HG03103 (cell line): ENCODE measurements at regions not wholly inside any gene's neighbourhood (a gene's known extent, or its start where the extent isn't known, plus 50 kb on each side); places are given as distances from the start of the nearest gene placed in this dataset.

Experiments
- ATAC-seq: cut with Tn5 transposase; IDR thresholded peaks from one replicate; pipeline ENCODE4 v1.9.1; 2021; ENCODE audit warnings: low read depth; ENCODE audit not compliant: unreplicated experiment

DNA sequence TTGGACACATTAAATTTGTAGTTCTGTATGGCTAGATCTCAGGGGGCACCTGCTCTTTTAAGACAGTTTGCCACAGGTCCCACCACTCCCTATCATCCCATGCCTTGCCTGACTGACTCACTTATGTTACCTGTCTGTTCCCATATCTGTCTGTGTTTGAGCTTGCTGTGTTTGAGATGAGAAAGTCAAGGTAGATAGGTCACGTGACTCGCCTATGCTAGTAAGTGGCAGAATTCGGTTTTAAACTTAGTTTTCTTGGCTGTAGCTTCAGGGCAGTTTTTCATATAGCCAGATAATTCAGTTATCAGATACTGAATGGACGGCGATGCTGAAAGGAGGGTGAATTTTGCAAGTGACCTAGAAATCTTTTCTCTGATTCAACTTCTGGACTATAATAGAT is 348.4 kb downstream of the RPS24 start:
- ATAC-seq = no peak

DNA sequence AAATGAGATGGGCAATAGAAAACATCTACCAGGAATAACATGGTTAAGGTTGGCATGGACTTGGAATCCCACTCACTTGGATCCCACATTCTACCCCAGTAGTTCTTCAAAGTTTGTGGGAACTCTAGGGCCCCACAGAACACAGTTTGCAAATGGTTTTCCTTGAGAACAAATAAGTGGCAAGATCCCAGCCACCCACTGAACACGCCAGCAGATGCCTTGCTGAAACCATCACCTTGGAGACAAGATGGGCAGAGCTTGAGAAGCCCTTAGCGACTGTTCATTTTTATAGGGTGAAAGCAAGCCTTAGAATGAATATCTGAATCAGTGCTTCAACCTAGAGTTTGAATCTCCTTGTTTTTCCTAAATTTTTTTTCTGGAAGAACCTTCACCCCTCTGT is 349.1 kb downstream of the RPS24 start:
- ATAC-seq = no peak

DNA sequence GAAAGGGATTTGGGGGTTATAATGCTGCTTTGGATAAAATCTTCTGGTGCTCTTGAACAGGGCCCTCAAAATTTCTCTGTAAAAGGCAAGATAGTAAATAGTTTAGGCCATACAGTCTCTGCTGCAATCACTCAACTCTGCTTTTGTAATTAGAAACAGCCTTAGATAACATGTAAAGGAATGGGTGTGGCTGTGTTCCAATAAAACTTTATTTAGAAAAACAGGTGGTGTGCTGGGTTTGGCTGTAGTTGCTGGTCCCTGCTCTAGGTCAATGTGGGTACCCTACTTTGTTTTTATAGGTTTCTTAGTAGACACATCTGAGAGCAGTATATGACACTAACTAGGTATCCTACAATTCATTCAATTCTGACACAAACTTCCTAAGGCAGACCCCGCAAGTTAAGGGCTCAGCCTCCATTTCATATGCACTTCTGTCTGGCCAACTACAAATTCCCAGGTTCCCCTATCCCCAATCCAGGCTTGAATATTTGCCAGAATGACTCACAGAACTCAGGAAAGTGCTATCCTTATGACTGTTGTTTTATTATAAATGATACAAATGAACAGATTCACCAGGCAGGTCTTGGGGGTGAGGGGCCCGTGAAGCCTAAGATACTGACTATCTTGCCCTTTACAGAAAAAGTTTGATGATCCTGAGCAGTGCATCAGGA is 349.9 kb downstream of the RPS24 start:
- ATAC-seq = no peak

DNA sequence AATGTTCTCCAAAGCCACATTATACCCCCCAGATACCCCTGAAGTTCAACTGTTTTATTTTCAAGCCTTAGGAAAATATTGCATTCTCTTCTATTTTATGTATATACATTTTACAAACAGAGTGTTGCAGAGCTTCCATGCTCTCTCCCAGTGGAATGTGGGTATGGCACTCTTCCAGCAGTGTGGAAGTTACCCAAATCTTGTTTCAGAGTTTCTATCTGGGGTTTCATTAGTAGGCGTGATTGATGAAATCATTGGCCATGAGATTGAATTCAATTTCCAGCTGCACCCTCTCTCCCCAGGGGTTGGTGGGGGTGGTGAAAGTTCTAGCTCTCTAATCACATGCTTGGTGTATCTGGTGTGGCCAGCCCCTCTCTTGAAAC is 350.4 kb downstream of the RPS24 start:
- ATAC-seq = no peak

DNA sequence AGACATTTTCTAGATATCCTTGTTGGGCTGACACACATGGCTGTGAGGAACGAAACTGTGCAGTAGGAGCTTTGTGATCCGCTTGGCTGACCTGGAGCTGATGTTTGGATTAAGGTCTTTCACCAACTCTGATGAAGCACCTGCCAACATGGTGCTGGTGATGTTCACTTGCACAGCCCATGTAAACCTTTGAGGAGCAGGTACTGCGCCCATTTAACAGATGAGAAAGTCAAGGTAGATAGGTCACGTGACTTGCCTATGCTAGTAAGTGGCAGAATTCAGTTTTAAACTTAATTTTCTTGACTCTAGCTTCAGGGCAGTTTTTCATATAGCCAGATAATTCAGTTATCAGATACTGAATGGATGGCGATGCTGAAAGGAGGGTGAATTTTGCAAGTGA is 351.9 kb downstream of the RPS24 start:
- no peak for ATAC-seq

DNA sequence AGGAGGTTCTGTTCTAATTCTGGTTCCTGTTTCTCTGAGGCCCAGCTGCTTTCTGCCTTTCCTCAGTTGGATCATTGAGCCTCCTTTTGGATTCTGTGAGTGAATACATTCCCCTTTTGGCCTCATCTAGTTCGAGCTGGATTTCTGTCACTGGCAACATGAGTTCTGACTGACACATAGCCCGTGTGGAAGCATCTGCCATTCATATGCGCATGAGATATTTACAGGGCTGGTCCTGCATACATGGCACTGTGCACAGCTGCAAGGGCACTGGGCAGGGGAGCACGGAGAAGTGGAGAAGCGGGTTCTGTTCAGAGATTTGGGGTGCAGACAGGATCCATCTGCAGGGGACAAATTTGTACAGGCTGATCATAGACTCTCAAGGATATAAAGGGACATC is 352.8 kb downstream of the RPS24 start:
- no peak for ATAC-seq

DNA sequence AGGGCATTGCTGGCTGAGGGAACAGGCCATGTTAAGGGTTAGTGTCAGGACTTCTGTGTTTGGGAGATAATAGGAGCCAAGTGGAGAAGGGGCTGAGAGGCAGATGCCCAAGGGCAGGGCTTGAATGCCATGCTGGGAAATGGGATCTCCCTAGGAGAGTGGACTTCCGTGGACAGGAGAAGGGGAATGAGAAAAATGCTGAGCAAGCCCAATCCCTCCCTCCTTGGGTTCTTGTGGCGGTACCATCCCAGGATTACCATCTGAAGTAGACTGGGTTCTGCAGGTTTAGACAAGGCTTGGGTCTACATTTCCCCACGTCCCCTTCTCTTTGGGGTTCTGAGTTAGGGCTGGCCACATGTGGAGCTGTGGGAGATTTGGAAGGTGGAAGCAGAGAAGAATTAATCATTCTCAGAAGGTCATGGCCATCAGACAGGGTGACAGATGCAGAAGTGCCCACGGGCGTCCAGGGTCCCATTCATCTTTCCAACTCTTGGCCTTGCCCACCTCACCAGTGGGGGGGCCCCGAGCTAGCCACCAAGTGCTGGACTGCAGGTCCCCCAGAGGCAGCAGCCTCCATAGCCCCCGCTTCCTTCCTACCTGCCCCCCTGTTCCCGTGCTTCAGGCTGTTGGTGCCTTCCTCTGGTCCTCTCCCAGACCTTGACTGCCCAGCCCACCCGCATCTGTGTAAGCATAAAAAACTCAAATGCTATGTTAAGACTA is 354.8 kb downstream of the RPS24 start:
- no peak for ATAC-seq

DNA sequence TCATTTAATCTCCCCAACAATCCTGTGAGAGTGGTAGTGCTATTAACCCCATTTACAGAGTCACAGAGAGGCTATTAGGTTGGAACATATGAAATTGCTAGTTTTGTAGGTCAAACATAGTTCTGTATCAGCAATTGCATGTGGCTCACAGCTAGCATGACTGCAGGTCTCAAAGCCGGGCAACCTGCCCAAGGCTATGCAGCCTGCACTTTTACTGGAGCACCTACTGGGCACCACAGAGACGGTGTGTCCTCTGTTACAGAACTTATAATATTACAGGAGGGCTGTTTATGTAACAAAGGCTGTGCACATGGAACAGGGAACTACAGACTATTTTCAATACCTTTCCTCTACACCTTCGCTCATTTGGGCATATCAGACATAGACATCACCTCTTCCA is 355.8 kb downstream of the RPS24 start:
- no peak for ATAC-seq

DNA sequence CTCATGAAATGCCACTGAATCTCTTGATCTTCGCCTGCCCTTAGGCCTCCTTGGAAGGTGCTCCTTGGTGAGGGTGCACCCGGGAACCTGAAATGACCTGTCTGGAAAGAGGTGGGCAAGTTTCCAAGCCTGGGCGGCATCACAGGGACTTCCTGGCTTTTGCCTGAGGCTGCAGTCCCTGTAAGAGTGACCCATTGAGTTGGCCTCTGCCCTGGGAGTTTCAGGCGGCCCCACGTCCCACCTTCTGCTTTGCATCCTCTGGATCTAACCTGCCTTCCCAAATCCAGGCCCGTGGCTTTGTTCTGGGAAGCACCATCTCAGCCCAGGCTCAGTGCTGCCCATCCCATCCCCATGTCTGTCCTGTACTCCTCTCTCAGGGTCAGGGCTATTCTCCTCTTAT is 356.4 kb downstream of the RPS24 start:
- ATAC-seq = no peak

DNA sequence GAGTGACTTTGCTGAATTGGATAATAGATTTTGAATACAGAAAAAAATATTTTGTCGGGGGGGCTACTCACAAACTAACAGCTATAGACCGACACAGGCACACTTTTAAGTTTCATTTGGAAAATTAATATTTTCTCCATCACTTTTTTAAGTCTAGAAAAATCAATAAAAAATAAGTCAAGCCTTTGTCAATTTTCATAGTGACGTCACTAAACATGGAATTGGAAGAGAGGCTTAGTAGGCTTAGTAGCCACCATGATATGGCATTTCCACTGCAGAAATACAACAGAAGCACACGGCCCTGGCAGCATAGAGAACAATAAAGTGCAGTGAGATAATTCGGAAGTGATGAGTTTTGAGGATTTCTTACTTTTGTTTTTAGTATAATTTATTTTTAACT is 357.2 kb downstream of the RPS24 start:
- ATAC-seq = no peak

DNA sequence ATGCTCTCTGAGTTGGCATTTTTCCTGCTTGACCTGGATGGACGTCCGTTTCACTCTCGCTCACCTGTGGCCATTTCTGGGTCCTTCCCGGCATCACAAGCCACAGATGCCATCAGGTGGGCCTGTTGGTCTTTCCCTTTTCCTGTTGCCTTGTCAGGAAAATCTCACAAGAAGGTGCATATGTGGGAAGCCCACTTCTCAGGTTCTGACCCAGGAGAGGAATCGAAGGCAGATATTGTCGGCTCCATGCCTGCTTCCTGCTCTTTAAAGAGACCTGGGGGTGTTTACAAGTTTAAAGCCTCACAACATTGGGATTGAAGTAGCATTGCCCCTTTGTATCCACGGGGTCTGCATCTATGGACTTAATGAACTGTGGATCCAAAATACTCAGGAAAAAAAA is 357.9 kb downstream of the RPS24 start:
- no peak for ATAC-seq

DNA sequence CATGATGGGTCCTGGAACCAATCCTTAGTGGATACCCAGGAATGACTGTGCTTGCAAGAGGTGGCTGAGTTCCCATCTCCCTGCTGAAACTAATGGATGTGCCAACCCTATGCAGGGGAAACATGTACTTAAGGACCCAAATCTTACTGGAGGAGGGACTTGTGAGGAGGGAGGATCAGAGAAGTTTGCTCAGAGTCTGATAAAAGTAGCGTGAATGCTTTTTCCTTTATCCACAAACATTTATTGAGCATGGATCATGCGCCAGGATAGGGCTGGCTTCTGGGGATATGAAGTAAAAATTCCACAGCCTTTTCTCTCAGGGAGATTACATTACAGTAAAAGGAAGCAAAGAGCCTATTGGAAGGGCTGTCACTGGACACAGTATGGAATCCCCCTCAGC is 358.5 kb downstream of the RPS24 start:
- no peak for ATAC-seq

DNA sequence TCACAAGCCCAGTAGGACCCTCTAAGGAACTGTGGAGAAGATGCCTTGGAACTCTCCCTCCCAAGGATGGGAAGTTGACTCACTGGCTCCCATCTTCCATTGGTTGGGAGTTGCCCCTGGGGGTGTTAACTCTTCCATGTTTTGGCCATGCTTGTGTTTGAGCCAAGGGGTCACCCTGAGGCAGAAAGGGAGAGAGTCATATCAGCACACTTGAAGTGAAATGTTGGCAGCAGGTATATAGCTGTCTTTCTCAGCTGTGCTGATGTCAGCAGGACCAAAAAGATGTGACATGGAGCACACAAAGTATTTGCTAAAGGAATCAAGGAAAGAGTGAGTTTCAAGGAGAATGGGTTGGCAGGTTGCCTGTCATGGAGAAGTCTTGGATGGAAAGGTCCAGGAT is 359.4 kb downstream of the RPS24 start:
- ATAC-seq = no peak

DNA sequence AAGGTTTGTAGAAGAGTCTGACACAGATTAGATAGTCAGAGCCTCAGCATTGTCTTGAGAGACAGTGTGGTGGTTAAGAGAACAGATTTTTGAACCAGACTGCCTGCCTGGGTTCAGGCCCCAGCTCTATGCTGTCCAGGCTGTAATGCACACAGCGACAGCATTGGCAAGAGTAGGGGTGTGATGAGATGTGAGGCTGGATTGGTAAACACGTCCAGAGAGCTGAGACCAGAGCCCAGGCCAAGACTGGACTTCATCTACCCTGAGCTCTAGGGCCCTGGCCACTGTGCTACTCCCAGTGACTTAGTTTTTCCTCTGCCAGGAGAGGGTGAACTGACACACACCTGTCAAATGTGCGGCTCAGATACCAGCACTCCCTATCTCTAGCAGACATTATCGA is 360.4 kb downstream of the RPS24 start:
- ATAC-seq = no peak

DNA sequence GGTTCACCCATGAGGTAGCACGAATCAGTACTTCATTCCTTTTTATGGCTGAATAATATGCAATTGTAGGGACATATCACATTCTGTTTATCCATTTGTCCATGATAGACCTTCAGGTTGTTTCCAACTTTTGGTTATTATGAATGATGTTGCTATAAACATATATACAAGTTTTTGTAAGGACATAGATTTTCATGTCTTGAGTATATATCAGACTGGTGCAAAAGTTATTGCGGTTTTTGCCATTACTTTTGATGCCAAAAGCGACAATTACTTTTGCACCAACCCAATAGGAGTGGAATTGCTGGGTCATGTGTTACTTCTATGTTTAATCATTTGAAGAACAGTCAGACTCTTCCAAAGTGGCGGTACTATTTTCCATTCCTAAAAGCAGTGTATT is 361.5 kb downstream of the RPS24 start:
- ATAC-seq = no peak

DNA sequence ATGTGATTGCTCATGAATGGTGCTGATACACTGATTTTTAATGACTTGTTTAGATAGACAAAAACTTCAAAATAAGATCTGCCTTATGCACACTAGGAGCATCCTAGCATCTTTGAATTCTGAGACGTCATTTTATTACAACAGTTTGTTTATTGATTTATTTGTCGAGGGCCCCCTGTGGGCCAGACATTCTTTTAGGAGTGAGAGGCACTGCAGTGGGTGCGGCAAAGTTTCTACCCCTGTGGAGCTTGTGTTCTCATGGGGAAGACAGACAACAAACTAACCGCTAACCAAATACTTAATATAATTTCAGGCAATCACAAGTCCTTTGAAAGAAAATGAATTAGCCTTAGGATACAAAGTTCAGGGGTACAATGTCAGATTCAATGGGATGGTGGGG is 363.1 kb downstream of the RPS24 start:
- ATAC-seq = no peak

DNA sequence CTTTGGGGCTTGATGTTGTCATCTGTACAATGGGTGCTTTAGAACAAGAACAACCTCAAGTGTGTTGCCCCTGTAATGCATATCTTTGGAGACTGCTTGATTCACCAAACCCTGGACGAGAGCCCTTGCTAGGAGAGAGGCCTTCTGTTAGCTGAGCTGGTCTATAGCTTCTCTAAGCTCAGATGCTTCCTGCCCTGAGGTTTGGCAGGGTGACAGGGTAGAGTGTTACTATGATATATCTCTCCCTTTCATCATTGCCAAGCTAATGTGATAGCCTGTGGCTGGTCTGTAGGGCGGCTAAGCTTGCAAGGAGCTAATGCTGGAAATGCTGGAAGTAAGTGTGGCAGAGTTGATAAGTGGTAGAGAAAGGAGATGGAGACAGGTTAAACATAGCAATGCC is 364.1 kb downstream of the RPS24 start:
- ATAC-seq = no peak

DNA sequence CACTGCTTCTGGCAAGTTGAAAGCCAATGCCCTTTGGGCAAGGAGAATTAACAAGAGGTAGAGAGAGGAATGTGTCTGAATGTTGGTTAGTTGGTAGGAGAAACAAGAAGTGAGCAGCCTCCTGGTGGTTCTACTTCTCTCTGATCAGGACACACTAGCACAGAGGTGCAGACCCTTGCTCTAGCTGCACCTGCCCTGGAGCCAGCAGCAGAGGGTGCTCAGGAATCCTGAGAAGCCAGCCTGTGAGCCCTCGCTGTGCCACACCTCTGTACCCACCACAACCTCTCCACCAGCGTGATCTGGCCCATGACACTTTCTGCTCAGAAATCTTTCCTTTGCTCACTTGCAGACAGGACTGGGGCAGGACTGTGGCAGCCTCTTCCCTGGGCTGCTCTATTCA is 364.7 kb downstream of the RPS24 start:
- ATAC-seq = no peak

DNA sequence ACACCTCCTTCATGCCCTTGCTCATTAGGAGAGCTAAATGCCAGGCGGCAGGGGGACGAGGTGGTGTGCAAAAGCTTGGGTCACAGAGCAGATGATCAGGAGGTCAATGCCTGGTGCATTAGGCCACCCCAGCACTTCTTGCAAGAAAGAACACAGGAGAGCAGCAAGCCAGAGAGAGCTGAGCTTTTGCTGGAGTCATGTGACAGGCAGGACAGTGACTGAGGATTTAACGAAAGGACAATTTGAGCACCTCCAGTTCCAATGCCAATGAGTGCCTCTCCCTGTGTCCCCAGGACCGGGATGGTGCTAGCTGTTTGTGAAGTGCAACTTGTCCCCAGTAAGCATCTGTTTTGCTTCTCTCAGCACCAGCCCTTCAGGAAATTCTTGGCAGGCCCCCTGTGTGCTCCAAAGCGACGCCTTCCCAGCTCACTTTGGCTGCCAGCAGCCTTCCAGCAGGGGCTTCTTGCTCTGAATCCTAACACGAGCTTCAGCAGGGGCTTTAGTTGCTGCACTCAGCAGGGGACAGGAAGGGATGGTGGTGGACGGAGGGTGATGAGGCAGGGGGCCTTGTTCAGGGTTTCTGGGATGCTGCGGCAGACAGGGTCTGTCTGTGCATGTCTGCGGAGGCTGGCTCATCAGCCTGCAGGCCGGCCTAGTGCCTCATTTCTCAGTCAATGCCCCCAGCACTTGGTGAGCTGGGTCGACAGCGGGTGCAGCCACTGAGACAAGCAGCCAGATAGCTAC is 368.1 kb downstream of the RPS24 start:
- ATAC-seq = no peak

DNA sequence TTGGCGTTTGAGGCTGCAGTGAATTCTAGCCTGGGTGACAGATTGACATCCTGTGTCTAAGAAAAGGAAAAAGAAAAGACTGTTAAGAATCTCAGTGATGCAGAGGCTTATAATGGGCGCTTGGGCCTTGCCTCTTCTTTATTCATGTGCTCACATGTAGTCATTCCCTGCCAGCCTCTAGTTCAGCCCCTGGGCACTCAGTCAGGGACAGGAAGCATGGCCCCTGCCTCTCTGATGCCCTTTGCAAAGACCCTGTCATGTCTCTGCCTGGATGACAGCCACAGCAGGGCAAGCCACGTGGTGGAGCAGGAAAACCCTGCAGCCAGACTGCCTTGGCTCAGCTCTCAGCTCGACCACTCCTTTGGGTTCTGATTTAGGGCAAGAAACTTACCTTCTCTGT is 368.9 kb downstream of the RPS24 start:
- no peak for ATAC-seq

DNA sequence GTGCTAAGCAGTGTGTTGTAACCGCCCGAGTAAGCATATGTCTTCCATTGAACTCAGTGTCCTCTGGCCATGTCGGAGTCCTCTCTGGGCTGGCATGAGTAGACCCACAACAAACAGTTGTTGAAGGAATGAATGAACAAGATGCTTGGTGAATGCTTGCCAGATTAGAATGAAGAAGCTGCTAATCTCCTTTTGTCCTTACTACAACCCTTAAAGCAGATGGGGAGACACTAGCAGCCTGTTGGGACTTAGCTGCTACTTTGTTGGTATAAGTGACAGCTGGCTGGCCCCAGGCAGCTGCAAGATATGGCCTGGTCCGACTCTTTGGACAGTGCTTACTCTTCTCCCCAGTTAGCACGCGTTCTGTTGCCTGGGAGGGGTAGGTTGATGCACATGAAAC is 370.1 kb downstream of the RPS24 start:
- ATAC-seq = no peak

DNA sequence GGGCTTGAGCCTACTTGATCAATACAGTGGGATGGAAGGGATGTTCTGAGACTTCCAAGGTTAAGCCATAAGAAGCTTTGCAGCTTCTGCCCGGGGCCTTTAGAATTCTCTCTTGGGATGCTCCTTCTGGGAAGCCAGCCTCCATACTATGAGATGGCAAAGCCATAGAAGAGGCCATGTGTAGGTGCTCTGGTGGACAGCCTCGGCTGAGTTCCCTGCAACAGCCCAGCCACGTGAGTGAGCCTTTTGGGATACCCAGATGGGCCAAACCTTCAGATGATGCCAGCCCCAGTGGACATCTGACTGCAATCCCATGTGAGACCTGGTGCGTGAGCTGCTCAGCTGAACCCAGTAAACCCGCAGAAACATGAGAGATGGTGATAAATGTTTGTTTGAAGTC is 370.6 kb downstream of the RPS24 start:
- no peak for ATAC-seq
